HepG2 (cell line): ENCODE measurements at regions not wholly inside any gene's neighbourhood (a gene's known extent, or its start where the extent isn't known, plus 50 kb on each side); places are given as distances from the start of the nearest gene placed in this dataset.

Source experiments
- ATAC-seq: fragments of 200-7000 bp; cut with Tn5 transposase; 3 replicates; pipeline ENCODE4 v1.9.1; 2020; ENCODE audit warnings: mild to moderate bottlenecking, moderate library complexity
- BruUV-seq: library from RNA; stranded (reverse); fragments of 400-500 nt; replicated peaks from 2 replicates; lab custom pipeline; 2021; lab: Mats Ljungman, UMichigan
- CTCF ChIA-PET: fragments of 300-600 bp; formaldehyde crosslinking; extraction: SDS; loops from one replicate; lab custom pipeline; 2021; ENCODE audit warnings: low total read pairs, inconsistent platforms, low intra/inter-chr PET ratio; lab: Yijun Ruan, JAX
- POLR2A ChIA-PET: fragments of 350-600 bp; sonication (Branson Sonifier 250); formaldehyde crosslinking; loops from one replicate; lab custom pipeline; 2020; ENCODE audit warnings: antibody characterized with exemption, inconsistent platforms; lab: Yijun Ruan, JAX
- DNase-seq: peaks from one replicate; pipeline ENCODE4 v3.0.0-alpha.2; 2015; ENCODE audit warnings: low spot score
- FAIRE-seq: peaks from 3 replicates; lab custom pipeline; 2011; peaks lifted over from hg19 to GRCh38; lab: Jason Lieb, UNC
- H2AFZ ChIP-seq: one replicate; pipeline ENCODE4 v1.6.1; 2011; ENCODE audit warnings: low read length, inconsistent platforms
- H3K27ac ChIP-seq: fragments of 300-600 bp; 3 replicates; pipeline ENCODE4 v1.8.0; 2011; ENCODE audit warnings: mixed run types, mild to moderate bottlenecking, mixed read lengths, low read length, inconsistent platforms; ENCODE audit not compliant: insufficient read depth; ENCODE audit errors: extremely low read length
- H3K27me3 ChIP-seq, 2 experiments: fragments of 200-600 bp in 1 of 2; 2 replicates in 1 of 2; 3 replicates in 1 of 2; pipeline versions ENCODE4 v1.6.0 to v1.8.0; 2011; ENCODE audit warnings: low read length in 2 of 2, mild to moderate bottlenecking in 2 of 2, moderate library complexity in 2 of 2, inconsistent platforms in 1 of 2; ENCODE audit not compliant: insufficient read depth in 2 of 2, control insufficient read depth in 1 of 2
- H3K36me3 ChIP-seq, 2 experiments: fragments of 200-600 bp in 1 of 2; replicated peaks in 1 of 2; 2 replicates in 1 of 2; 3 replicates in 1 of 2; pipeline versions ENCODE4 v1.5.1 to v1.8.0; 2011; ENCODE audit warnings: low read length in 2 of 2, inconsistent platforms in 1 of 2; ENCODE audit not compliant: insufficient read depth in 2 of 2, control insufficient read depth in 1 of 2
- H3K4me1 ChIP-seq: 2 replicates; pipeline ENCODE4 v1.5.1; 2012; ENCODE audit warnings: low read length, inconsistent platforms; ENCODE audit not compliant: insufficient read depth
- H3K4me2 ChIP-seq: 2 replicates; pipeline ENCODE4 v1.6.0; 2011; ENCODE audit warnings: low read depth, low read length, inconsistent platforms
- H3K4me3 ChIP-seq, 3 experiments: fragments of 200-600 bp in 1 of 3; sonication (generic), shearing (Covaris generic) in 1 of 3; replicated peaks in 1 of 3; 2 replicates each; pipeline ENCODE4 v1.5.1; 2011 to 2016; ENCODE audit warnings: low read length in 3 of 3, inconsistent platforms in 2 of 3, low read depth in 2 of 3, mild to moderate bottlenecking in 2 of 3, control low read depth in 1 of 3, mixed read lengths in 1 of 3; ENCODE audit not compliant: insufficient read depth in 1 of 3
- H3K79me2 ChIP-seq: one replicate; pipeline ENCODE4 v1.6.1; 2011; ENCODE audit warnings: low read length, inconsistent platforms; ENCODE audit not compliant: insufficient read depth
- H3K9ac ChIP-seq: 2 replicates; pipeline ENCODE4 v1.6.0; 2011; ENCODE audit warnings: mild to moderate bottlenecking, low read depth, low read length, inconsistent platforms; ENCODE audit not compliant: insufficient read depth
- H3K9me3 ChIP-seq: 2 replicates; pipeline ENCODE4 v1.5.1; 2012; ENCODE audit warnings: mild to moderate bottlenecking, low read length
- H4K20me1 ChIP-seq: 2 replicates; pipeline ENCODE4 v1.6.0; 2011; ENCODE audit warnings: inconsistent platforms, mild to moderate bottlenecking, low read length, moderate library complexity; ENCODE audit not compliant: insufficient read depth
- CHD2 ChIP-seq: IDR thresholded peaks from 2 replicates; pipeline ENCODE4 v1.6.1; 2011; ENCODE audit warnings: low read depth, low read length, improper control_type of control experiment
- FOXM1 ChIP-seq: sonication (generic); formaldehyde crosslinking; IDR thresholded peaks from 2 replicates; pipeline ENCODE4 v1.5.0; 2020; ENCODE audit warnings: missing genetic modification reagents
- GLI4 ChIP-seq: sonication (generic); formaldehyde crosslinking; IDR thresholded peaks from 2 replicates; pipeline ENCODE4 v1.5.1; 2020; ENCODE audit warnings: missing genetic modification reagents, mild to moderate bottlenecking, moderate library complexity, borderline replicate concordance
- KLF13 ChIP-seq: sonication (generic); formaldehyde crosslinking; IDR thresholded peaks from 2 replicates; pipeline ENCODE4 v1.4.0; 2020; ENCODE audit warnings: mild to moderate bottlenecking, missing genetic modification reagents
- MAFF ChIP-seq: IDR thresholded peaks from 2 replicates; pipeline ENCODE4 v1.6.1; 2011; ENCODE audit warnings: low read depth, low read length, improper control_type of control experiment
- MAFK ChIP-seq, 2 experiments: IDR thresholded peaks in 1 of 2; conservative IDR thresholded peaks in 1 of 2; 2 replicates each; pipeline ENCODE4 v1.6.1; 2011; ENCODE audit warnings: improper control_type of control experiment in 2 of 2, low read length in 2 of 2
- MAX ChIP-seq: IDR thresholded peaks from 2 replicates; pipeline ENCODE4 v1.6.1; 2012; ENCODE audit warnings: inconsistent platforms
- NBN ChIP-seq: fragments of 450-650 bp; conservative IDR thresholded peaks from 2 replicates; pipeline ENCODE4 v1.6.1; 2017
- NFRKB ChIP-seq: fragments of 450-650 bp; IDR thresholded peaks from 2 replicates; pipeline ENCODE4 v1.6.1; 2017
- NR2F1 ChIP-seq, 2 experiments: fragments of 450-650 bp in 1 of 2; formaldehyde crosslinking in 1 of 2; IDR thresholded peaks; 2 replicates each; pipeline versions ENCODE4 v1.5.0 to v1.6.1; 2016 to 2020; ENCODE audit warnings: mild to moderate bottlenecking in 1 of 2, missing compliant biosample characterization in 1 of 2, missing genetic modification reagents in 1 of 2, moderate library complexity in 1 of 2
- SMAD1 ChIP-seq: sonication (generic); formaldehyde crosslinking; IDR thresholded peaks from 2 replicates; pipeline ENCODE4 v1.4.0; 2020; ENCODE audit warnings: missing genetic modification reagents, low read depth, mild to moderate bottlenecking, borderline replicate concordance
- SP4 ChIP-seq: sonication (generic); formaldehyde crosslinking; IDR thresholded peaks from 2 replicates; pipeline ENCODE4 v1.8.1; 2023; ENCODE audit warnings: mild to moderate bottlenecking, missing genetic modification reagents
- SSRP1 ChIP-seq: IDR thresholded peaks from 2 replicates; pipeline ENCODE4 v1.6.1; 2016; ENCODE audit warnings: control low read depth
- TRIM24 ChIP-seq: sonication (generic); formaldehyde crosslinking; IDR thresholded peaks from 2 replicates; pipeline ENCODE4 v1.8.0; 2022; ENCODE audit warnings: mild to moderate bottlenecking, missing genetic modification reagents
- ZNF251 ChIP-seq: sonication (generic); formaldehyde crosslinking; IDR thresholded peaks from 2 replicates; pipeline ENCODE4 v1.9.0; 2021; ENCODE audit warnings: mild to moderate bottlenecking, missing genetic modification reagents
- ZNF460 ChIP-seq: sonication (generic); formaldehyde crosslinking; IDR thresholded peaks from 2 replicates; pipeline ENCODE4 v1.5.1; 2020; ENCODE audit warnings: missing genetic modification reagents, mild to moderate bottlenecking, borderline replicate concordance
- ZNF550 ChIP-seq: sonication (generic); formaldehyde crosslinking; IDR thresholded peaks from 2 replicates; pipeline ENCODE4 v1.4.0; 2020; ENCODE audit warnings: mild to moderate bottlenecking, missing genetic modification reagents, borderline replicate concordance
- ZNF556 ChIP-seq: sonication (generic); formaldehyde crosslinking; IDR thresholded peaks from 2 replicates; pipeline ENCODE4 v1.4.0; 2020; ENCODE audit warnings: mild to moderate bottlenecking, missing genetic modification reagents, borderline replicate concordance
- WGBS: methylation state at CpG from one replicate; pipeline ENCODE4 v1.1.6; 2017; ENCODE audit warnings: low lambda C conversion rate; 5-methylcytosine and 5-hydroxymethylcytosine counted together
- in situ Hi-C: cut with HindIII; loops from 2 replicates; pipeline ENCODE4 v1.10.0; 2017; ENCODE audit warnings: low pct_unique_long_range_greater_than_20kb; ENCODE audit not compliant: extremely low pct_ligation_motif_present
- intact Hi-C: fragments of 100-400 bp; cut with micrococcal nuclease; formaldehyde crosslinking; loops from one replicate; pipeline ENCODE4 v1.10.0; 2022; ENCODE audit not compliant: unreplicated experiment
- TF ChIP-seq, protein P1 (sequence below): sonication (generic); formaldehyde crosslinking; IDR thresholded peaks from 2 replicates; pipeline ENCODE4 v1.8.0; 2022; ENCODE audit warnings: missing genetic modification reagents, mild to moderate bottlenecking, borderline replicate concordance

DNA sequence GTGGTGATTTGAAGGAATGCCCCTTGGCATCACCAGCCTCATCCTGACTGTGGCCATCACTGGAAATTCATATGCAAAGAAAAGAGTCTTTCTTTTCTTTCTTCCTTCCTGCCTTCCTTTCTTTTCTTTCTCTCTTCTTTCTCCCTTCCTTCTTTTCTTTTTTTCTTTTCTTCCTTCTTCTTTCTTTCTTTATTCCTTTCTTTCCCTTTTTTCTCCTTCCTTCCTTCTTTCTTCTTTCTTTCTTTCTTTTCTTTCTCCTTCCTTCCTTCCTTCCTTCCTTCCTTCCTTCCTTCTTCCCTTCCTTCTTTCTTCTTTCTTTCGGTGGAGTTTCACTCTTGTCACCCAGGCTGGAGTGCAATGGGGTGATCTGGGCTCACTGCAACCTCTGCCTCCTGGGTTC is 58.0 kb upstream of the TMEM132D start:
- Histone ChIP-seq H2AFZ (no peak overlapping the region), H3K27ac (no peak overlapping the region), H3K4me1 (no peaks in the 10 kb centered on the region), H4K20me1 (no peaks in the 10 kb centered on the region), H3K4me3 (no peak overlapping the region), H3K79me2 (no peaks in the 10 kb centered on the region), H3K9me3 (no peaks in the 10 kb centered on the region), H3K4me2 (no peak overlapping the region), H3K36me3 (no peaks in the 10 kb centered on the region), H3K9ac (no peak overlapping the region), H3K27me3 (peaks cover 0 to 4% of the 10 kb centered on the region in 2 experiments; a peak in 1 of 5 replicates)
- BruUV-seq, result no TSS peak
- POLR2A ChIA-PET, result no interaction called here
- intact Hi-C loops, result no loop called here
- no peak for DNase-seq
- no peak for FAIRE-seq
- TF ChIP-seq GLI4 (CRISPR knock-in tag) (no peak), FOXM1 (CRISPR knock-in tag) (no peak), MAX (no peak), SP4 (no peak), CHD2 (no peak), ZNF550 (CRISPR knock-in tag) (no peak), ZNF460 (CRISPR knock-in tag) (no peak), NFRKB (no peak)
- TF ChIP-seq, protein P1, sequence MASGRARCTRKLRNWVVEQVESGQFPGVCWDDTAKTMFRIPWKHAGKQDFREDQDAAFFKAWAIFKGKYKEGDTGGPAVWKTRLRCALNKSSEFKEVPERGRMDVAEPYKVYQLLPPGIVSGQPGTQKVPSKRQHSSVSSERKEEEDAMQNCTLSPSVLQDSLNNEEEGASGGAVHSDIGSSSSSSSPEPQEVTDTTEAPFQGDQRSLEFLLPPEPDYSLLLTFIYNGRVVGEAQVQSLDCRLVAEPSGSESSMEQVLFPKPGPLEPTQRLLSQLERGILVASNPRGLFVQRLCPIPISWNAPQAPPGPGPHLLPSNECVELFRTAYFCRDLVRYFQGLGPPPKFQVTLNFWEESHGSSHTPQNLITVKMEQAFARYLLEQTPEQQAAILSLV (CRISPR knock-in tag), result no peak
- in situ Hi-C loops, result no loop called here
- WGBS, result 0% methylated on average over 1 of the region's 1 CpG
- no peak for ATAC-seq
- CTCF ChIA-PET, result no interaction called here

- POLR2A ChIA-PET, result no interaction called here
- no TSS peak for BruUV-seq
- Histone ChIP-seq H3K9me3 (no peaks in the 10 kb centered on the region), H3K4me3 (no peak overlapping the region), H3K4me2 (no peak overlapping the region), H2AFZ (no peak overlapping the region), H3K79me2 (no peaks in the 10 kb centered on the region), H3K9ac (no peak overlapping the region), H3K27me3 (peaks cover 0 to 7% of the 10 kb centered on the region in 2 experiments; a peak in 1 of 5 replicates), H4K20me1 (no peaks in the 10 kb centered on the region), H3K4me1 (no peaks in the 10 kb centered on the region), H3K36me3 (no peaks in the 10 kb centered on the region), H3K27ac (no peak overlapping the region)
- intact Hi-C loops, result no loop called here
- peak; percentile 86 for TF ChIP-seq MAFF
- no peak for TF ChIP-seq SSRP1 (CRISPR knock-in tag)
- no peak for TF ChIP-seq ZNF556 (CRISPR knock-in tag)
- no peak for TF ChIP-seq KLF13 (CRISPR knock-in tag)
- TF ChIP-seq TRIM24 (CRISPR knock-in tag), result no peak
- no peak for TF ChIP-seq ZNF251 (CRISPR knock-in tag)
- no peak for TF ChIP-seq NBN
- no peak for TF ChIP-seq SMAD1
- peak; percentile 82 to 93 for TF ChIP-seq MAFK (conservative IDR thresholded peaks at IDR 0.05 in 1 of 2, IDR thresholded peaks at IDR 0.05 in 1 of 2; ENCODE audit: low read length in 2 of 2)
- no peak for TF ChIP-seq NR2F1 (CRISPR knock-in tag; IDR thresholded peaks at IDR 0.05)
- DNase-seq, result no peak
- ATAC-seq, result no peak
- no peak for FAIRE-seq
- in situ Hi-C loops, result no loop called here
- CTCF ChIA-PET, result no interaction called here
- WGBS, result 19% methylated on average over 7 of the region's 7 CpGs
Measured at GRCh38 chr12:129964300-129964699, 60.5 kb upstream of the TMEM132D start.
